Fibroblast of pulmonary artery (primary cell): ENCODE measurements at regions not wholly inside any gene's neighbourhood (a gene's known extent, or its start where the extent isn't known, plus 50 kb on each side); places are given as distances from the start of the nearest gene placed in this dataset.

Experiments used
- DNase-seq: peaks from one replicate; pipeline ENCODE4 v3.0.0-alpha.2; 2010; ENCODE audit warnings: low read depth
- H3K4me3 ChIP-seq: replicated peaks from 2 replicates; pipeline ENCODE4 v1.5.1; 2011; ENCODE audit warnings: low read depth, mild to moderate bottlenecking, control low read depth, low read length, moderate library complexity
- TF ChIP-seq, protein P1 (sequence below): IDR thresholded peaks from 2 replicates; pipeline ENCODE4 v1.5.1; 2011; ENCODE audit warnings: mild to moderate bottlenecking, control low read depth, low read length, inconsistent platforms; ENCODE audit errors: missing control alignments

DNA sequence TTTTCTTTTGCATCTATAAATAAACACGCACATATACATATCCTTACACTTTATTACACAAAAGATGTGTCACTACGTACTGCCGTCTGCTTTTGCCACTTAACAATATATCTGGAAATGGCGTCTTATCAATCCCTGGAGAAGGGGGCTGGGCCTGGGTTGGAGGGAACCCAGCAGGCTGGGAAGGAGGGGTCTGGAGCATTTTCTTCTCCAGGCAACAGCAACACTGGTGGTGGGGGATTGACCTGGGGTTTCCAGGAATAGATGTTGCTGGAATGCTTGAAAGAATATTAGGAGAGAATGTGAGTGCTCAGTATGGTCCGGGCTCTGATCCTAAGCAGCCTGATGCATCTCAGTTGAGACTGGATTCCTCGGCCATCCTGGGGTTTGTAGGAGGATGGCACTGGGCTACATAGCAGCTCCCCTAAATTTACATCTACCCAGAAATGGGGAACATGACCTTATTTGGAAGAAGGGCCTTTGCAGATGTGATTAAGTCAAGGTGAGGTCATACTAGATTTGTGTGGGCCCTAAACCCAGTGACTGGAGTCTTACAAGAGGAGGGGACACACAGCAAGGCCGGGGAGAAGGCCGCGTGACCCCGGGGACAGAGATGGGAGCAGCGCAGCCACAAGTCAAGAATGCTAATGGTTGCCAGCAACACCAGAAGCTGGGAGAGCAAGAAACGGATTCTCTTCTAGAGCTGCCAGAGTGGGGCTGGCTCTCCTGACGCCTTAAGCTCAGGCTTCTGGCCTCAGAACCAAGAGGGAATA is 98.6 kb downstream of the SIK1 start:
- H3K4me3 ChIP-seq, result no peak overlapping the region
- no peak for DNase-seq
- TF ChIP-seq, protein P1, sequence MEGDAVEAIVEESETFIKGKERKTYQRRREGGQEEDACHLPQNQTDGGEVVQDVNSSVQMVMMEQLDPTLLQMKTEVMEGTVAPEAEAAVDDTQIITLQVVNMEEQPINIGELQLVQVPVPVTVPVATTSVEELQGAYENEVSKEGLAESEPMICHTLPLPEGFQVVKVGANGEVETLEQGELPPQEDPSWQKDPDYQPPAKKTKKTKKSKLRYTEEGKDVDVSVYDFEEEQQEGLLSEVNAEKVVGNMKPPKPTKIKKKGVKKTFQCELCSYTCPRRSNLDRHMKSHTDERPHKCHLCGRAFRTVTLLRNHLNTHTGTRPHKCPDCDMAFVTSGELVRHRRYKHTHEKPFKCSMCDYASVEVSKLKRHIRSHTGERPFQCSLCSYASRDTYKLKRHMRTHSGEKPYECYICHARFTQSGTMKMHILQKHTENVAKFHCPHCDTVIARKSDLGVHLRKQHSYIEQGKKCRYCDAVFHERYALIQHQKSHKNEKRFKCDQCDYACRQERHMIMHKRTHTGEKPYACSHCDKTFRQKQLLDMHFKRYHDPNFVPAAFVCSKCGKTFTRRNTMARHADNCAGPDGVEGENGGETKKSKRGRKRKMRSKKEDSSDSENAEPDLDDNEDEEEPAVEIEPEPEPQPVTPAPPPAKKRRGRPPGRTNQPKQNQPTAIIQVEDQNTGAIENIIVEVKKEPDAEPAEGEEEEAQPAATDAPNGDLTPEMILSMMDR, result no peak

DNA sequence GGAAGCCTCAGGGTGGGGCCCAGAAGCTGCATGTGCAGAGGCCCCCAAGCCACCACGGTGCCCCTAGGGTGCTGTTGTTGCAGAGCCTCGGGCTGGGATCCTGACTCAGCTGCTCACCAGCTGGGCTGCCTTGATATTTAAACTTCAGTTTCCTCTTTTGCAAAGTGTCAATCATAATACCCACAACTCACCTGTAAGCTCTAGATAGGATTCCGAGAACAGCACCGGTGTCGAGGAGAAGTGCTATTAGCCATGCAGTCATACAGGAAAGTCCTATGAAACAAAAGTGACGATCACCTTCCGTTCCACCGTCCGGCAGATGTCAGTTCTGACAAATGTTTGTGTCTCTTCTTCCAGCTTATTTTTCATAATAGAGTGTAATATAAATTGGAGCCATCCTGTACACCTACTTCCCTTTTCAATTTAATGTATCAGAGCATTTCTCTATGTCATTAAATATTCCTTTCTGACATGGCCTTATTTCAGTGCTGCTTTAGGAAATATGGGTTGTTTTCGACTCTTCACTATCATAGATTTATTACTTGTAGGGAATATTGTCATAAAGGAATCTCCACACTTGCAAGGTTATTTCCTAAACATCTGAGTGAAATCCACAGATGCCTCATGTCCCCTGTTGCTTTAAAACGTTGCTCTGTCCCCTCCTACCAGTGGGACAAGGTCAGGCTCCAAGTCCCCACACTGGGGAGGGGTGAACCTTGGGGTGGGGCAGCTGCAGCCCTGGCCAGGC is 100.8 kb downstream of the SIK1 start:
- no peak overlapping the region for H3K4me3 ChIP-seq
- TF ChIP-seq, protein P1, result no peak
- no peak for DNase-seq

DNA sequence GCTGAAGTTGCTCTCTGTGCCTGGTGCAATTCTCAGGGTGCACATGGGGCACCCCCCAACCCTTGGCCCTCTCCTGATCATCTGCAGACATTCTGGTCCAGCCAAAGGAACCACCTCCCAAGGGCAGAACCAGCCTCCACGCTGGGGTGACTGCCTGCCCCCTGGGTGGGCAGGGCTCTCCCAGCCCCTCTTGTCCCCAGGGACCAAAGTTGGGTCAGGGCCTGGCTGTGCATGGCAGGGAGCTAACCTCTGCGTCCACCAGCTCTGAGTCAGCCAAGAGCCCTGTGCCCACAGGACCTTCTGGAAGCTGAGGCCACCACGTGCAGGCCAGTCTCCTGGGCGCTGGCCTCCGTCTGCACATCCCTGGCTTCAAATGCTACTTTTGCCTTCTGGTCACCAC is 101.9 kb downstream of the SIK1 start:
- DNase-seq, result no peak
- H3K4me3 ChIP-seq, result no peak overlapping the region
- TF ChIP-seq, protein P1, result no peak

DNA sequence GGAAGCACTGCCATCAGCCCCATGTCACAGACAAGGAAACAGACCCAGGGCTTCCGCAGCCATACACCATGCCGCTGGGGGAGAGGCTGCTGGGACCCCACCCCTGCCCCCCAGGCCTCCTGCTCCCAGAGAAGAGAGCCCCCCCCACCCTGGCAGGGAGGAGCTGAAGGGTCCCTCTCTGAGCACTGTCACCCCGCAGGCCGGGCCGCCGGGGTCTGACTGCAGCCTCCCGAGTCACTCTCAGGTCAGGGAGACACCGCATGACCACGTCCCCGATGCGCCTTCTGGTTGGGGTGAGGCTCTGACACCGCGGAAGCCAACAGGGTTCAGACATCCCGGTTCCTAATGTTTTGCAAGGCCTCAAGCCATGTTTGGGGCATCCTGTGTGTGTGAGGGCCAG is 102.3 kb downstream of the SIK1 start:
- no peak overlapping the region for H3K4me3 ChIP-seq
- no peak for DNase-seq
- TF ChIP-seq, protein P1, result no peak

DNA sequence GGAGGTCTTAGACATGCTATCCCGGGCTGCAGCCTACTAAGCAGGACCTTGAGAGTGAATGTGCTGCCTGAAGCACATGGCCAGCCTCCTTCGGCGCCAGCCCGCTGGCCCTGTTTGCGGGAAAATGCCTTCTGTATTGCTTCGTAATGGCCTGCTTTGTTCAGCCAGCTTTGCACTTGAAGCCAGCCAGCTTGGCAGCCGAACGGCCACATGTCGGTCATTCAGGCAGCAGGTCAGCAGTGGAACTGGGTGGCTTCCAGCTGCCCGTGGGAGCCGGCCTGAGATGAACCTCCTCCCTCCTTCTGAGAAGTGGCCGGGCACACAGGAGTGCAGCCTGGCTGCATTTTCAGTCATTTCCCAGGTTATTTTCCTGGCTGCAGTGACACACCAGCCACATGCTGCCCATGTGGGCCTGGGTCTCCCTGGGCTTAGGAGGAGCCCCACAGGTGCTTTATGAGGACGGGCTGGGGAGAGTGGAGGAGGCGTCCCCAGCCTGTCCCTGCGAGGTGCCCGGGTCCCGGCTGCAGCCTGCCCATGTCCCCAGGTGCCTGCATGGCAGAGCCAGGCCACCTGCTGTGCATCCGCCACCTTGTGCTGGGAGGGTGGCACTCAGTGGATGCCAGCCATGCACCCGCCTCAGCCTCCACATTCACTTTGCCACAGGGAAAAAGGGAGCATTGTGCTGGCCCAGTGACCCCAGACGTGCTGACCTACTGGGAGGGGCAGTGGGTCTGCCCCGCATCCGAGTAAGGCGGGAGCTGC is 103.5 kb downstream of the SIK1 start:
- no peak for DNase-seq
- no peak overlapping the region for H3K4me3 ChIP-seq
- TF ChIP-seq, protein P1, result no peak

DNA sequence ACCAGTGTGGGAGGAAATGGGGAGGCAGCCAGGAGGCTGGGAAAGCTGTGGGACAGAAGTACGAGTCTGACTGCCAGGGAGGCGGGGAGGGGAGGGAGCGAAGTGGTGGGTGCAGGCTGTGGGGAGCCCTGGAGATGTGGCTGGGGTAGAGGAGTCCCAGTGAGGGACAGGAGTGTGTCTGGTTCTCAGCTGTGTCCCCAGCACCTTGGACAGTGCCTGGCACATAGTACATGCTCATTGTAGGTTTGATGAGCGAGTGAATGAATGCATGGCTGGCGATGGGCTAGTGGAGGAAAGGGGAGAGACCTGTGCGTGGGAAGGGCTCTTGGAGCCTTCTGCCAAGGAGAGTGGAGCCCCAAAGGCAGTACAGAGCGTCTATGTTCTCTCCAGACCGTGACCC is 104.1 kb downstream of the SIK1 start:
- H3K4me3 ChIP-seq, result no peak overlapping the region
- peak; percentile 35 for DNase-seq
- TF ChIP-seq, protein P1, result no peak
